ENCODE measurements at regions not wholly inside any gene's neighbourhood (a gene's known extent, or its start where the extent isn't known, plus 50 kb on each side); places are given as distances from the start of the nearest gene placed in this dataset.
"Not testable (repeated sequence)": the region's sequence is repeated elsewhere in the genome, so short reads cannot be mapped to it uniquely, and the experiment has no call there.

DNA sequence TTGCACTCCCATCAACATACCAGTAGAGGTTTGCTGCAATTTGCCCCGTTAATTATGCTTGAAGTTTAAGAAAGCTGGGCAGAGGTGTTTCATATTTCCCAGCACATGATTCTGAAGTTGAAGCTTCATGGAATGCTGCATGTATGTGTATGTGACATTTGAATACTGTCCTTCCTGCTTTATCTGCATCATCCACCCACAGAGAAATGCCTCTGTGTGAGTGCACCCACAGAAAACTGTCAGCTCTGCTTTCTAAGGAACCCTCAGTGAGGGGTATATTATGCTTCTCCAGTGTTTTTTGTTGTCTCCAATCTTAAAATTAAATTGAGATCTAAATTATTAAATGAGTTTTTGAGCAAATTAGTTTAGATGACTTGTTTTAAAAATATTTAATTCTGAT is 358.1 kb upstream of the PIK3R1 start:
- Histone ChIP-seq H4K20me1 (ENCODE audit: low read depth, low read length) (no peaks in the 10 kb centered on the region), H3K4me3 (ENCODE audit: insufficient read depth, low read length, poor library complexity, severe bottlenecking) (no peak overlapping the region), H3K27ac (ENCODE audit: low read depth, low read length) (no peak overlapping the region), H2AFZ (ENCODE audit: low read depth, low read length, severe bottlenecking) (no peak overlapping the region), H3F3A (ENCODE audit: insufficient read depth) (no peaks in the 10 kb centered on the region), H3K9me3 (ENCODE audit: insufficient read depth, low read length) (no peaks in the 10 kb centered on the region), H3K79me2 (ENCODE audit: insufficient read depth, low read length) (no peaks in the 10 kb centered on the region), H3K4me2 (ENCODE audit: low read depth, low read length, poor library complexity, severe bottlenecking) (no peak overlapping the region), H3K36me3 (ENCODE audit: low read length) (no peaks in the 10 kb centered on the region), H3K27me3 (ENCODE audit: low read length) (no peaks in the 10 kb centered on the region), H3K9me2 (replicated peaks; ENCODE audit: insufficient read depth, low read length) (no peaks in the 10 kb centered on the region), H3K9ac (ENCODE audit: low read length) (no peak overlapping the region)
- TF ChIP-seq, protein P1, sequence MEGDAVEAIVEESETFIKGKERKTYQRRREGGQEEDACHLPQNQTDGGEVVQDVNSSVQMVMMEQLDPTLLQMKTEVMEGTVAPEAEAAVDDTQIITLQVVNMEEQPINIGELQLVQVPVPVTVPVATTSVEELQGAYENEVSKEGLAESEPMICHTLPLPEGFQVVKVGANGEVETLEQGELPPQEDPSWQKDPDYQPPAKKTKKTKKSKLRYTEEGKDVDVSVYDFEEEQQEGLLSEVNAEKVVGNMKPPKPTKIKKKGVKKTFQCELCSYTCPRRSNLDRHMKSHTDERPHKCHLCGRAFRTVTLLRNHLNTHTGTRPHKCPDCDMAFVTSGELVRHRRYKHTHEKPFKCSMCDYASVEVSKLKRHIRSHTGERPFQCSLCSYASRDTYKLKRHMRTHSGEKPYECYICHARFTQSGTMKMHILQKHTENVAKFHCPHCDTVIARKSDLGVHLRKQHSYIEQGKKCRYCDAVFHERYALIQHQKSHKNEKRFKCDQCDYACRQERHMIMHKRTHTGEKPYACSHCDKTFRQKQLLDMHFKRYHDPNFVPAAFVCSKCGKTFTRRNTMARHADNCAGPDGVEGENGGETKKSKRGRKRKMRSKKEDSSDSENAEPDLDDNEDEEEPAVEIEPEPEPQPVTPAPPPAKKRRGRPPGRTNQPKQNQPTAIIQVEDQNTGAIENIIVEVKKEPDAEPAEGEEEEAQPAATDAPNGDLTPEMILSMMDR (IDR thresholded peaks at IDR 0.05; ENCODE audit: insufficient read depth, low read length, poor library complexity, severe bottlenecking) = no peak
- no peak for TF ChIP-seq EZH2phosphoT487 (conservative IDR thresholded peaks at IDR 0.05; ENCODE audit: low read length)

DNA sequence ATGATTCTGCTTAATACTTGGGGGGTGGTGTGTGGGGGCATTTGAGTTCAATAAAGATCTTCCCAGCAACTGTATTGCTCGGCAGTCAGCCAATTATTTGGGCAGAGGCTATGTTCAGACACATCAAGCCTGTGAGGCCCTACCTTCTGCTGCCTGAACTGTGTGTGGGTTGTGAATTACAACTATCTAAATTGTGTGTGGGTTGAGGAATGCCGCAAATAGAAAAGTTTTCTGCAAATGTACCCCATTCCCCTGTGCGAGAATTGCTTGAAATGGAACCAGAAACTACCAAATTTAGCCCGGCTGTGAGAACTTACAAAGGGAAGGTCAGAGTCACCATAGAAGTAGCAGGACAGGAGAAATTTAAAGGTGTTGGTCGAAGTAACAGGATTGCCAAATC is 360.0 kb upstream of the PIK3R1 start:
- H3K27me3 ChIP-seq (ENCODE audit: low read length) = no peaks in the 10 kb centered on the region
- TF ChIP-seq, protein P1 (IDR thresholded peaks at IDR 0.05; ENCODE audit: insufficient read depth, low read length, poor library complexity, severe bottlenecking) = no peak
- TF ChIP-seq EZH2phosphoT487 (conservative IDR thresholded peaks at IDR 0.05; ENCODE audit: low read length) = no peak
- H3K27ac ChIP-seq (ENCODE audit: low read depth, low read length) = no peak overlapping the region

DNA sequence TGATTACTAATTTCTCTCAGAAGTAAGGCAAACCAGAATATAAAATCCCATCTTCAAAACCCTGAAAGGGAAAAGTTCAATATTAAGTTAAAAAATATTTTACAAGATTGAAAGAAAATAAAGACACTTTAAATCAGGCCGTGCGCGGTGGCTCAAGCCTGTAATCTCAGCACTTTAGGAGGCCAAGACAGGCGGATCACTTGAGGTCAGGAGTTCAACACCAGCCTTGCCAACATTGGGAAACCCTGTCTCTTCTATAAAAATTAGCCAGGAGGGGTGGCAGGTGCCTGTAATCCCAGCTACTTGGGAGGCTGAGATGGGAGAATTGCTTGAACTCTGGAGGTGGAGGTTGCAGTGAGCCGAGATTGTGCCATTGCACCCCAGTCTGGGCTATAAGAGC is 364.6 kb upstream of the PIK3R1 start:
- not testable (repeated sequence) for H3F3A ChIP-seq (ENCODE audit: insufficient read depth); H3K79me2 ChIP-seq (ENCODE audit: insufficient read depth, low read length); H3K4me2 ChIP-seq (ENCODE audit: low read depth, low read length, poor library complexity, severe bottlenecking); H2AFZ ChIP-seq (ENCODE audit: low read depth, low read length, severe bottlenecking); H3K4me3 ChIP-seq (ENCODE audit: insufficient read depth, low read length, poor library complexity, severe bottlenecking); H3K27me3 ChIP-seq (ENCODE audit: low read length); H4K20me1 ChIP-seq (ENCODE audit: low read depth, low read length); H3K9me2 ChIP-seq (replicated peaks; ENCODE audit: insufficient read depth, low read length); H3K9ac ChIP-seq (ENCODE audit: low read length); H3K36me3 ChIP-seq (ENCODE audit: low read length); H3K9me3 ChIP-seq (ENCODE audit: insufficient read depth, low read length); H3K27ac ChIP-seq (ENCODE audit: low read depth, low read length)

More for the DNA sequence above, 360.0 kb upstream of the PIK3R1 start:
- no peak overlapping the region for H2AFZ ChIP-seq (ENCODE audit: low read depth, low read length, severe bottlenecking)
- H4K20me1 ChIP-seq (ENCODE audit: low read depth, low read length) = no peaks in the 10 kb centered on the region
- H3K36me3 ChIP-seq (ENCODE audit: low read length) = no peaks in the 10 kb centered on the region
- no peaks in the 10 kb centered on the region for H3K9me2 ChIP-seq (replicated peaks; ENCODE audit: insufficient read depth, low read length)
- H3K4me2 ChIP-seq (ENCODE audit: low read depth, low read length, poor library complexity, severe bottlenecking) = no peak overlapping the region
- no peaks in the 10 kb centered on the region for H3K9me3 ChIP-seq (ENCODE audit: insufficient read depth, low read length)
- H3K79me2 ChIP-seq (ENCODE audit: insufficient read depth, low read length) = no peaks in the 10 kb centered on the region
- no peak overlapping the region for H3K9ac ChIP-seq (ENCODE audit: low read length)
- H3K4me3 ChIP-seq (ENCODE audit: insufficient read depth, low read length, poor library complexity, severe bottlenecking) = no peak overlapping the region
- no peaks in the 10 kb centered on the region for H3F3A ChIP-seq (ENCODE audit: insufficient read depth)

DNA sequence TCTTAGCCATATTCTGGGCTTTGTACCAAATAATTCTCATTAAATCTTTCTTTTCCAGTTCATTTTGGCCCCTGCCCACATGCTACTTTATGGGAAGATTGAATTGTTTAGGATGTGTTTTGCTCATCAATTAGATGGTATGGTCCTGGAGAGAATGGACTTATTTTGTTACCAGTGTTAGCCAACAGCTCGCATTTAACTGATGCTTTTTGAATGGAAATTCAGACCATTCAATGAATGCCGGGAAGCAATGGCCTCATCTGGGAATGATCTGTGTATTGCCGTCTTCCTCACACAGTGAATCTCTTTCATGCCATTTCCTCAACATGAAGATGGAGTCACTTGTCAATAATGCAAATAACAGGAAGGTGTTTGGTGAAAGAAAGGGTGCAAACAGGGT is 370.6 kb upstream of the PIK3R1 start:
- no peaks in the 10 kb centered on the region for H4K20me1 ChIP-seq (ENCODE audit: low read depth, low read length)
- no peaks in the 10 kb centered on the region for H3K27me3 ChIP-seq (ENCODE audit: low read length)
- no peak overlapping the region for H3K27ac ChIP-seq (ENCODE audit: low read depth, low read length)
- H3K4me3 ChIP-seq (ENCODE audit: insufficient read depth, low read length, poor library complexity, severe bottlenecking) = no peak overlapping the region
- H3F3A ChIP-seq (ENCODE audit: insufficient read depth) = no peaks in the 10 kb centered on the region
- H3K9me3 ChIP-seq (ENCODE audit: insufficient read depth, low read length) = no peaks in the 10 kb centered on the region
- no peak overlapping the region for H2AFZ ChIP-seq (ENCODE audit: low read depth, low read length, severe bottlenecking)
- H3K36me3 ChIP-seq (ENCODE audit: low read length) = no peaks in the 10 kb centered on the region
- H3K79me2 ChIP-seq (ENCODE audit: insufficient read depth, low read length) = no peaks in the 10 kb centered on the region
- TF ChIP-seq, protein P1 (IDR thresholded peaks at IDR 0.05; ENCODE audit: insufficient read depth, low read length, poor library complexity, severe bottlenecking) = no peak
- no peak for TF ChIP-seq EZH2phosphoT487 (conservative IDR thresholded peaks at IDR 0.05; ENCODE audit: low read length)
- H3K9me2 ChIP-seq (replicated peaks; ENCODE audit: insufficient read depth, low read length) = 0 out of 2 replicates have a peak, but pooled peaks cover 7% of the 10 kb centered on the region
- H3K4me2 ChIP-seq (ENCODE audit: low read depth, low read length, poor library complexity, severe bottlenecking) = no peak overlapping the region
- no peak overlapping the region for H3K9ac ChIP-seq (ENCODE audit: low read length)
